HFF-Myc (cell line): ENCODE measurements at regions not wholly inside any gene's neighbourhood (a gene's known extent, or its start where the extent isn't known, plus 50 kb on each side); places are given as distances from the start of the nearest gene placed in this dataset.

Experiments
- DNase-seq: peaks from one replicate; pipeline ENCODE4 v3.0.0-alpha.2; 2011; ENCODE audit warnings: low read depth; ENCODE audit errors: extremely low read depth
- H3K4me3 ChIP-seq: replicated peaks from 2 replicates; pipeline ENCODE4 v1.5.1; 2011; ENCODE audit warnings: low read depth, mild to moderate bottlenecking, control low read depth, low read length
- CTCF ChIP-seq: IDR thresholded peaks from 2 replicates; pipeline ENCODE4 v1.5.1; 2012; ENCODE audit warnings: mild to moderate bottlenecking, low read depth, low read length, control low read depth; ENCODE audit errors: missing control alignments

GRCh38 chr6:117194271-117194670 lies 71.1 kb upstream of the VGLL2 start:
- no peak for TF ChIP-seq CTCF
- no peak for DNase-seq
- H3K4me3 ChIP-seq, result no peak overlapping the region

- no peak for TF ChIP-seq CTCF
- DNase-seq, result no peak
- no peak overlapping the region for H3K4me3 ChIP-seq
Measured at GRCh38 chr6:117194978-117195377, 70.4 kb upstream of the VGLL2 start.

GRCh38 chr6:117195728-117196127 lies 69.6 kb upstream of the VGLL2 start:
- no peak for TF ChIP-seq CTCF
- H3K4me3 ChIP-seq, result no peak overlapping the region
- DNase-seq, result no peak

GRCh38 chr6:117200067-117200466 lies 65.3 kb upstream of the VGLL2 start:
- TF ChIP-seq CTCF, result no peak
- no peak overlapping the region for H3K4me3 ChIP-seq
- no peak for DNase-seq

- DNase-seq, result no peak
- TF ChIP-seq CTCF, result no peak
- no peak overlapping the region for H3K4me3 ChIP-seq
Measured at GRCh38 chr6:117204903-117205302, 60.5 kb upstream of the VGLL2 start.

- no peak overlapping the region for H3K4me3 ChIP-seq
- no peak for TF ChIP-seq CTCF
- no peak for DNase-seq
Measured at GRCh38 chr6:117205876-117206275, 59.5 kb upstream of the VGLL2 start.

- TF ChIP-seq CTCF, result no peak
- no peak for DNase-seq
- H3K4me3 ChIP-seq, result no peak overlapping the region
Measured at GRCh38 chr6:117206522-117206921, 58.8 kb upstream of the VGLL2 start.
